ENCODE measurements at regions not wholly inside any gene's neighbourhood (a gene's known extent, or its start where the extent isn't known, plus 50 kb on each side); places are given as distances from the start of the nearest gene placed in this dataset.

- intact Hi-C loops (cut with micrococcal nuclease; ENCODE audit: unreplicated experiment) = no loop called here
- ChIA-PET RAD21 (ENCODE audit: unreplicated experiment) (no interaction called here), POLR2A (no interaction called here), CTCF (no interaction called here), SMC1A (ENCODE audit: uncharacterized antibody, unreplicated experiment) (no interaction called here)
- no peak overlapping the region for H2AFZ ChIP-seq (ENCODE audit: control insufficient read depth, low read depth, low read length)
- H3K9me3 ChIP-seq (replicated peaks; ENCODE audit: control insufficient read depth, insufficient read depth, low read length) = no peaks in the 10 kb centered on the region; the same call in 2 of the 3 replicates
- H3K27ac ChIP-seq (ENCODE audit: control insufficient read depth, insufficient read depth) = no peak overlapping the region
- H3K27me3 ChIP-seq (replicated peaks in 1 of 2; ENCODE audit: control insufficient read depth in 2 of 2, insufficient read depth in 2 of 2, low read length in 1 of 2) = no peaks in the 10 kb centered on the region
- no peak overlapping the region for H3K4me2 ChIP-seq (ENCODE audit: control insufficient read depth, insufficient read depth)
- no peaks in the 10 kb centered on the region for H3K36me3 ChIP-seq (ENCODE audit: control insufficient read depth in 2 of 2, insufficient read depth in 2 of 2, low read length in 1 of 2)
- TF ChIP-seq RELA (IDR thresholded peaks at IDR 0.05; ENCODE audit: borderline replicate concordance, partially characterized antibody) (no peak), EZH2 (IDR thresholded peaks at IDR 0.05; ENCODE audit: borderline replicate concordance, control insufficient read depth, low read depth, low read length) (no peak), ETV6 (conservative IDR thresholded peaks at IDR 0.05 in 1 of 2, IDR thresholded peaks at IDR 0.05 in 1 of 2; ENCODE audit: borderline replicate concordance in 1 of 2, low read depth in 1 of 2) (no peak), CREB1 (IDR thresholded peaks at IDR 0.05; ENCODE audit: low read depth) (no peak)
- FAIRE-seq (no peak), DNase-seq (ENCODE audit: low read depth, low spot score) (no peak), ATAC-seq (no peak)
- H4K20me1 ChIP-seq (ENCODE audit: control insufficient read depth, insufficient read depth) = no peaks in the 10 kb centered on the region
- BruUV-seq (replicated peaks) = no TSS peak
- no peak overlapping the region for H3K9ac ChIP-seq (ENCODE audit: control insufficient read depth, insufficient read depth, low read length)
- H3K4me3 ChIP-seq = no peak overlapping the region
- H3K4me1 ChIP-seq (ENCODE audit: control insufficient read depth, insufficient read depth, low read length) = no peaks in the 10 kb centered on the region
- 11% methylated on average over 6 of the region's 6 CpGs for WGBS (ENCODE audit: insufficient coverage, insufficient replicate concordance, low lambda C conversion rate, missing lambda C conversion rate)
- in situ Hi-C loops (cut with MboI) = no loop called here
- no peaks in the 10 kb centered on the region for H3K79me2 ChIP-seq (ENCODE audit: control insufficient read depth, insufficient read depth, low read length)
Observed at GRCh38 chr2:72078773-72079172, 68.9 kb downstream of the CYP26B1 start.

GRCh38 chr2:72077702-72078169 is 69.9 kb downstream of the CYP26B1 start:
- no peaks in the 10 kb centered on the region for H3K27me3 ChIP-seq (replicated peaks in 1 of 2; ENCODE audit: control insufficient read depth in 2 of 2, insufficient read depth in 2 of 2, low read length in 1 of 2)
- no peak overlapping the region for H3K27ac ChIP-seq (ENCODE audit: control insufficient read depth, insufficient read depth)
- no peaks in the 10 kb centered on the region for H3K36me3 ChIP-seq (ENCODE audit: control insufficient read depth in 2 of 2, insufficient read depth in 2 of 2, low read length in 1 of 2)
- ATAC-seq = no peak
- H3K4me1 ChIP-seq (ENCODE audit: control insufficient read depth, insufficient read depth, low read length) = no peaks in the 10 kb centered on the region
- no TSS peak for BruUV-seq (replicated peaks)
- POLR2A ChIA-PET = no interaction called here
- no peak for DNase-seq (ENCODE audit: low read depth, low spot score)
- H4K20me1 ChIP-seq (ENCODE audit: control insufficient read depth, insufficient read depth) = no peaks in the 10 kb centered on the region
- intact Hi-C loops (cut with micrococcal nuclease; ENCODE audit: unreplicated experiment) = no loop called here
- H2AFZ ChIP-seq (ENCODE audit: control insufficient read depth, low read depth, low read length) = no peak overlapping the region
- CTCF ChIA-PET = no interaction called here
- H3K9ac ChIP-seq (ENCODE audit: control insufficient read depth, insufficient read depth, low read length) = no peak overlapping the region
- 0% methylated on average over 1 of the region's 1 CpG for WGBS (ENCODE audit: insufficient coverage, insufficient replicate concordance, low lambda C conversion rate, missing lambda C conversion rate)
- H3K4me2 ChIP-seq (ENCODE audit: control insufficient read depth, insufficient read depth) = no peak overlapping the region
- FAIRE-seq = no peak
- RAD21 ChIA-PET (ENCODE audit: unreplicated experiment) = no interaction called here
- H3K4me3 ChIP-seq = no peak overlapping the region
- H3K9me3 ChIP-seq (replicated peaks; ENCODE audit: control insufficient read depth, insufficient read depth, low read length) = no peaks in the 10 kb centered on the region; the same call in 2 of the 3 replicates
- in situ Hi-C loops (cut with MboI) = no loop called here
- SMC1A ChIA-PET (ENCODE audit: uncharacterized antibody, unreplicated experiment) = no interaction called here
- no peaks in the 10 kb centered on the region for H3K79me2 ChIP-seq (ENCODE audit: control insufficient read depth, insufficient read depth, low read length)
- no peak for TF ChIP-seq CEBPB (IDR thresholded peaks at IDR 0.05; ENCODE audit: borderline replicate concordance in 1 of 2, low read depth in 2 of 2, low read length in 2 of 2)
- no peak for TF ChIP-seq CHD1 (IDR thresholded peaks at IDR 0.05; ENCODE audit: low read depth, low read length)
- TF ChIP-seq, protein P1, sequence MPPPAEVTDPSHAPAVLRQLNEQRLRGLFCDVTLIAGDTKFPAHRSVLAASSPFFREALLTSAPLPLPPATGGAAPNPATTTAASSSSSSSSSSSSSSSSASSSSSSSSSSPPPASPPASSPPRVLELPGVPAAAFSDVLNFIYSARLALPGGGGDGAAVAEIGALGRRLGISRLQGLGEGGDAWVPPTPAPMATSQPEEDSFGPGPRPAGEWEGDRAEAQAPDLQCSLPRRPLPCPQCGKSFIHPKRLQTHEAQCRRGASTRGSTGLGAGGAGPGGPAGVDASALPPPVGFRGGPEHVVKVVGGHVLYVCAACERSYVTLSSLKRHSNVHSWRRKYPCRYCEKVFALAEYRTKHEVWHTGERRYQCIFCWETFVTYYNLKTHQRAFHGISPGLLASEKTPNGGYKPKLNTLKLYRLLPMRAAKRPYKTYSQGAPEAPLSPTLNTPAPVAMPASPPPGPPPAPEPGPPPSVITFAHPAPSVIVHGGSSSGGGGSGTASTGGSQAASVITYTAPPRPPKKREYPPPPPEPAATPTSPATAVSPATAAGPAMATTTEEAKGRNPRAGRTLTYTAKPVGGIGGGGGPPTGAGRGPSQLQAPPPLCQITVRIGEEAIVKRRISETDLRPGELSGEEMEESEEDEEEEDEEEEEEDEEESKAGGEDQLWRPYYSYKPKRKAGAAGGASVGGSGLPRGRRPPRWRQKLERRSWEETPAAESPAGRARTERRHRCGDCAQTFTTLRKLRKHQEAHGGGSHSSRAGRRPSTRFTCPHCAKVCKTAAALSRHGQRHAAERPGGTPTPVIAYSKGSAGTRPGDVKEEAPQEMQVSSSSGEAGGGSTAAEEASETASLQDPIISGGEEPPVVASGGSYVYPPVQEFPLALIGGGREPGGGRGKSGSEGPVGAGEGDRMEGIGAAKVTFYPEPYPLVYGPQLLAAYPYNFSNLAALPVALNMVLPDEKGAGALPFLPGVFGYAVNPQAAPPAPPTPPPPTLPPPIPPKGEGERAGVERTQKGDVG (CRISPR knock-in tag; IDR thresholded peaks at IDR 0.05) = no peak
- TF ChIP-seq WRNIP1 (IDR thresholded peaks at IDR 0.05; ENCODE audit: borderline replicate concordance, low read depth, low read length) = no peak
- TF ChIP-seq RELA (IDR thresholded peaks at IDR 0.05; ENCODE audit: borderline replicate concordance, partially characterized antibody) = no peak
- TF ChIP-seq, protein P2, sequence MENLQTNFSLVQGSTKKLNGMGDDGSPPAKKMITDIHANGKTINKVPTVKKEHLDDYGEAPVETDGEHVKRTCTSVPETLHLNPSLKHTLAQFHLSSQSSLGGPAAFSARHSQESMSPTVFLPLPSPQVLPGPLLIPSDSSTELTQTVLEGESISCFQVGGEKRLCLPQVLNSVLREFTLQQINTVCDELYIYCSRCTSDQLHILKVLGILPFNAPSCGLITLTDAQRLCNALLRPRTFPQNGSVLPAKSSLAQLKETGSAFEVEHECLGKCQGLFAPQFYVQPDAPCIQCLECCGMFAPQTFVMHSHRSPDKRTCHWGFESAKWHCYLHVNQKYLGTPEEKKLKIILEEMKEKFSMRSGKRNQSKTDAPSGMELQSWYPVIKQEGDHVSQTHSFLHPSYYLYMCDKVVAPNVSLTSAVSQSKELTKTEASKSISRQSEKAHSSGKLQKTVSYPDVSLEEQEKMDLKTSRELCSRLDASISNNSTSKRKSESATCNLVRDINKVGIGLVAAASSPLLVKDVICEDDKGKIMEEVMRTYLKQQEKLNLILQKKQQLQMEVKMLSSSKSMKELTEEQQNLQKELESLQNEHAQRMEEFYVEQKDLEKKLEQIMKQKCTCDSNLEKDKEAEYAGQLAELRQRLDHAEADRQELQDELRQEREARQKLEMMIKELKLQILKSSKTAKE (IDR thresholded peaks at IDR 0.05; ENCODE audit: low read depth, poor library complexity, severe bottlenecking) = no peak
- no peak for TF ChIP-seq IKZF1 (conservative IDR thresholded peaks at IDR 0.05)
- no peak for TF ChIP-seq TCF12 (IDR thresholded peaks at IDR 0.05; ENCODE audit: low read depth, low read length)

Measured in GM12878 (cell line).